ENCODE measurements at regions not wholly inside any gene's neighbourhood (a gene's known extent, or its start where the extent isn't known, plus 50 kb on each side); places are given as distances from the start of the nearest gene placed in this dataset.
"Not testable (repeated sequence)": the region's sequence is repeated elsewhere in the genome, so short reads cannot be mapped to it uniquely, and the experiment has no call there.

GRCh38 chr9:1505489-1505888 lies 455.3 kb downstream of the DMRT2 start:
- DNase-seq = no peak

GRCh38 chr9:1510712-1511111 lies 460.6 kb downstream of the DMRT2 start:
- DNase-seq = no peak

GRCh38 chr9:1513105-1513504 lies 462.9 kb downstream of the DMRT2 start:
- DNase-seq = no peak

GRCh38 chr9:1514250-1514649 lies 464.1 kb downstream of the DMRT2 start:
- DNase-seq = no peak

GRCh38 chr9:1514776-1515363 lies 464.7 kb downstream of the DMRT2 start:
- DNase-seq = no peak

GRCh38 chr9:1515557-1515956 lies 465.4 kb downstream of the DMRT2 start:
- no peak for DNase-seq

GRCh38 chr9:1521547-1521946 lies 471.4 kb downstream of the DMRT2 start:
- DNase-seq = no peak

- no peak for DNase-seq
Observed at GRCh38 chr9:1522219-1522767, 472.1 kb downstream of the DMRT2 start.

GRCh38 chr9:1528456-1528855 lies 478.3 kb downstream of the DMRT2 start:
- DNase-seq = no peak

GRCh38 chr9:1530696-1531095 lies 480.5 kb downstream of the DMRT2 start:
- no peak for DNase-seq

GRCh38 chr9:1531424-1531823 lies 481.3 kb downstream of the DMRT2 start:
- DNase-seq = no peak

- DNase-seq = no peak
Observed at GRCh38 chr9:1532171-1532570, 482.0 kb downstream of the DMRT2 start.

- DNase-seq = no peak
Observed at GRCh38 chr9:1535051-1535450, 480.1 kb upstream of the SMARCA2 start.

GRCh38 chr9:1535599-1535998 lies 479.5 kb upstream of the SMARCA2 start:
- DNase-seq = no peak

GRCh38 chr9:1536522-1537170 lies 478.5 kb upstream of the SMARCA2 start:
- no peak for DNase-seq

- DNase-seq = no peak
Observed at GRCh38 chr9:1538301-1538700, 476.8 kb upstream of the SMARCA2 start.

- DNase-seq = no peak
Observed at GRCh38 chr9:1539216-1539615, 475.9 kb upstream of the SMARCA2 start.

GRCh38 chr9:1550636-1551035 lies 464.5 kb upstream of the SMARCA2 start:
- no peak for DNase-seq

GRCh38 chr9:1554081-1555035 lies 460.8 kb upstream of the SMARCA2 start:
- no peak for DNase-seq

- not testable (repeated sequence) for DNase-seq
Observed at GRCh38 chr9:1558666-1559065, 456.5 kb upstream of the SMARCA2 start.

GRCh38 chr9:1575939-1576338 lies 439.2 kb upstream of the SMARCA2 start:
- DNase-seq = no peak

- no peak for DNase-seq
Observed at GRCh38 chr9:1580215-1580614, 434.9 kb upstream of the SMARCA2 start.

GRCh38 chr9:1581926-1582325 lies 433.2 kb upstream of the SMARCA2 start:
- no peak for DNase-seq

GRCh38 chr9:1591310-1591709 lies 423.8 kb upstream of the SMARCA2 start:
- DNase-seq = no peak

All from NCI-H1930 (cell line).